Eye (tissue), 1 donor: ENCODE measurements at regions not wholly inside any gene's neighbourhood (a gene's known extent, or its start where the extent isn't known, plus 50 kb on each side); places are given as distances from the start of the nearest gene placed in this dataset.

Experiments
- DNase-seq: peaks from one replicate; pipeline ENCODE4 v3.0.0-alpha.2; 2015

DNA sequence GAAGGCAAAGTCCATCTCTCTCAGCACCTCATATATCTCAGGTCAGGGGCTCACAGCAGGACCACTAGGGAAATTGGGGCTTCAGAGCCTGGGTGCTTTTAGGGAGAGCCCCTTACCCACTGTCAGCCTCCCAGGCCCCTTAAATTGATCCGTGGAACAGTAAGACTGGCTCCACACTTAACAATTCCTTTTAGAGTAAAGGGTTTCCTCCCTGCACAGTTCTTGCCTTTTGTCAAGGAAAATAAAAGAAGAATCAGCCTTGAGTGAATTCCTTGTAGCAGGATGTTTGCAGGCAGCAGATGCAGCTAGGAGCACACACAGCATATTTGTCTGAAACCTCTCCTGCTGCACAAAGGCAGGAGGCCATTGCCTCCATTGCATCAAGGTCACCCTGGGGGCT lies 184.9 kb downstream of the SEC16B start:
- DNase-seq, result no peak

DNA sequence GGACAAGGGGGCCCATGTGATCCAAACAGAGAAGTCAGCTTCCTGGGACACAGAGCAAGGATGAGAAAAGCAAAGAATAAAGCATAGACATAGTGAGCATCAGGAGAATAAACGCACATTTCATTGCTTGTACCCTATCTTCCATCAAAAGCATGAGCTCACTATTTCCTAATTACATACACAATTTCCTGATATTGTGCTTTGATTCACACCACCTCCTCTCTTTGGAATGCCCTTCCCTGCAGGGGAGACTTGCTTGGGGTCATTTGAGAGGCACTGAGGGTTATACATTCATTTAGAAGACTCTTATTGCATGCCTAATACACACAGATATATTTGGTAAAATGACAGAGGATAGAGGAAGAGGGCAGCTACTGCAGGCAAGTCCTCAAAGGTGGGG lies 185.4 kb downstream of the SEC16B start:
- DNase-seq, result no peak

DNA sequence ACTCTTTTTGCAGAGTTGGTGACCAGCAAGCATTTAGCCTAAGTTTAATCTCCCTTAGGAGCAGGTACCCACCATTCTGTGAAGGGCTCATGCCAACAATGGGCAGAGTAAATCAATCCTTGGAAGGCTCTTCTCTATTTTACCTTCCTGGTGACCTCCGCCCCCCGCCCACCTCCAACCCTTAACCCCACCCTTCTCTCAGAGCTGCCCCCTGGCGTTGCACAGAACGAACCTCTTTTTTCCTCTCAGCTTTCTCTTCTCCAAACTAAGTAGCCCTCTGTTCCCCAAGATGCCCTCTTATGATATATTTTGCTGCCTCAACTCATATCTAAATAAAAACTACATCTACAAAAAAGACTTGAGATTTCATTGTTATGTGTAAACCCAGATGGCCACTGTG lies 186.8 kb downstream of the SEC16B start:
- DNase-seq, result no peak

DNA sequence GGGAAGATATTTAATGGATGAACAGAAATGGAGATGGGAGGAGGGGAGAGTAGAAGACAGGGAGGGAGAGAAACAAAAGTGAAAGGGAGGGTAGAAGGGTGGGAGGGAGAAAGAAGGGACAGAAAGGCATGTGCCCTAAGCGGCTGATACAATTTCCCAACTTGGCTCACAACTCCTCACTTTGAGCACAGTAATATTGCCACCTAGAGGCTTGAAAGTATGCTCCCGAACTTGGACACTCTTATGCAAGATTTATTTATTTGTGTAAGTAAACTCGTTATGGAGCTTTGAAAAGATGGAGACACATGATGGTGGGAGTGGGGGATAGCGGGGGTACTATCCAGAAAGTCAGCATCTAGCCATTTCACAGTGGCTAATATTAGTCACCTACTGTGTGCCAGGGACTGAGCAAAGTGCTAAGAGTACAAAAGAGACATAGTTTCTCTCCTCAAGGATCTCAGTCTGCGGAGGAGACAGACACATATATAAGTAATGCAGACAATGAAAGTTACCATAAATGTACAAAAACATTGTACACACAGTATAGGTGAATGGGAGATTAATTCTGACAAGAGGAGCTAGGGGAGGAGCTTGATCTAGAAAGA lies 189.7 kb downstream of the SEC16B start:
- peak; percentile 80 for DNase-seq

DNA sequence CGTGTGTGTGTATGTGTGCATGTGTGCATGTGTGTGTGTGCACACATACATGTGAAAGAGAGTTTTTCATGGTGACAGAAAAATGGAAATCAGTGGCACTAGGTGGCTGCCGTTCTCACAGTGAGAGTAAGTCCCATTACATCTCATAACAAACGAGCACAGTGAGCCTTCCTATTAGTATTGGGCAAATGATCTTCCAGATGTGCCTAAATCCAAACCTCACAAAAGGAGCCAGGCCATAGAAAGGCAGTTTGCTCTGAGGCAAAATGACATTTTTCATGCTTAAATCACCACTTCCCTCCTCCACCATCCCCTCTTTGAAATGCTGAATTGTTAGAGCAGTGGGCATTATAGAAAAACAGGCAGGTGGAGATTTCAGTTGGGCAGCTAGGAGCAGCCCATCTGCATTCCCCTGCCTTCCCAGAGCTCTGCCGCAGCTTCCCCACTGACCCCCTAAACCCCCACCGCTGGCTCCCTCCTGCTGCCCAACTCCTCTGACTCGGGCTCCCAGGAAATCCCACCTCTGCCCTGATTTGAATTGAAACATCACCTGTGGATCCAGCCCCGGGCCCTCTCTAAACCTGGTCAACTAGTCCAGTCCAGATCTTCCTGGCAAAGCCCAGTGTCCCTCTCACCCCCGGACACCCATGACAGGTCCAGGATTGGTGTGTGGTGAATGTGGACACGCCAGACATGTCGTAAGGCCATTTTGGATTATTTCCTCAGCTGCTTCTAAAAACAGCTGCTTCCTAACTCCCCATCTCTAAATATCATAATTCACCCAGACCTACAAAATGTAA lies 190.5 kb downstream of the SEC16B start:
- DNase-seq, result peak; percentile 25

DNA sequence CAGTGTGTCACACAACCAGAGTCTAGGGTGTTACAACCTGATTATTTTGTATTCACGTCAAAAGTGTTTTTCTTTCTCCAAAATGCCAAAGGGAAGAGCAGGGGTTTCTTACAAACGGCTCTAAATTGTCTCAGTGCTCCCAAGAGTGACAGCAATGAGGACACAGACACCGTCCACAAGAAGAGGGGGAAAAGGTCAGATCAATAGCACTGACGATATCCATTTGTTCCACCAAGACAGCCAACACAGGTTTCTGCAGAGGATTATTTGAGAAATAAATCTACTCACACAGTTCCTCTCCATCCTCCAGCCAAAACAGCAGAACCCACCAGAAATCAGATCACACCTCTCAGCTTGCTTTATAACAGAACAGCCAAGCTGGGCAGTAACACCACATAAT lies 193.9 kb downstream of the SEC16B start:
- no peak for DNase-seq

DNA sequence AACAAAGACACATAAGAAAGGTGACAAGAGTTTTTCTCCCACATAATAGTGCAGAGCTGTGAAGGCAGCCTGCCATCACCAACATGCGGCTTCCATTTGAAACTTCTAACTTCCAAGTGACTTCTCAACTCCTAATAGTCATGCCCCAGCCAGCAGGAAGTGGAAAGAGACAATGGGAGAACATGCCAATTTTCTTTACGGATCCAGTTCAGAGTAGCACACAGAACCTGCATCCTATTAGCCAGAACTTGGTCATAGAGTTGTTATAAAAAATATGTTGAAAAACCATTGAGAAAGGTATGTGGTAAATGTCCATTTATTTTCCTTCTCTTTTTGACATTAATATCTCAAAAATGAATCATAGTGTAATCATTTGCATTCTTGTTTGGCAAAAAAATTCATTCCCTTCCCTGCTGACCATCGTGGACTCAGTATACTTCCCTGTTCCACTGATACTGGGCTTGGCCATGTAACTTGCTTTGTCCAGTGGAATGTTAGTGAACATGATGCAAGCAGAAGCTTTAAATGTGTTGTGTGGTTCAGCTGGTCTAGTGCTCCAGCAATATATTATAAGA lies 197.4 kb downstream of the SEC16B start:
- no peak for DNase-seq

DNA sequence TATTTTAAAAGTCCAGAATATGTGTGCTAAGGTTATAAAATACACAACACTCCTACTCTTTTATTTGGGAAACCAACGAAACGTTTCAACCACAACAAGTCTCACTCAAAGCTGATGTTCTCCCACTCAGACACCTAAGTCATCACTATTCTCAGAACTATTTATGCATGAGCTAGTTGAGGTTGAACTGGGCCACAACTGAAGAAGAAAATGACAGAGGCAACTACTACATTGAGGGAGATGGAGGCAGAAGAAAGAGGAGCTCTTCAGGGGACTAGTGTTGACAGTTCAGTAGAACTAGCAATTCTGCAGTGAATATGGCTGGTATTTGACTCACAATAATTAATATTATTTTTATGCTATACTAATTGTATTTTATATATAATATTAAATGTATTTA lies 198.2 kb downstream of the SEC16B start:
- DNase-seq, result no peak

DNA sequence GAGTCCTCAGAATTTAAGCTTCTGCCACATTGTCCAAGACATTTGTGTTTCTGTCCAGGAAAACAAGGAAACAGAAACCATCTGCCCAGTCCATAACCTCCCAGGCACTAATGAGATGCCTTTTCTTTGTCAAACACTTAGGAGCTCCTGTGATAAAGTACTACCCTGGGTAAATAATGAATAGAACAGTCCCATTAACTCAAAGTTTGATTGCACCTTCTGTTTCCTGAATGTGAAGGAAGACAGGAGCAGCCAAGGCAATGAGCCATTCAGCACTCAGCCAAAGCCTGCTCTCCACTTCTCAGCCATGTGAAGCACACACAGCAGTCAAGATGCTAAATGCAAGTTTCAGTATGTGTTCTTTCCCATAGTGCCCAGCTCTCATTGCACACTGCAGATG lies 199.8 kb downstream of the SEC16B start:
- no peak for DNase-seq

DNA sequence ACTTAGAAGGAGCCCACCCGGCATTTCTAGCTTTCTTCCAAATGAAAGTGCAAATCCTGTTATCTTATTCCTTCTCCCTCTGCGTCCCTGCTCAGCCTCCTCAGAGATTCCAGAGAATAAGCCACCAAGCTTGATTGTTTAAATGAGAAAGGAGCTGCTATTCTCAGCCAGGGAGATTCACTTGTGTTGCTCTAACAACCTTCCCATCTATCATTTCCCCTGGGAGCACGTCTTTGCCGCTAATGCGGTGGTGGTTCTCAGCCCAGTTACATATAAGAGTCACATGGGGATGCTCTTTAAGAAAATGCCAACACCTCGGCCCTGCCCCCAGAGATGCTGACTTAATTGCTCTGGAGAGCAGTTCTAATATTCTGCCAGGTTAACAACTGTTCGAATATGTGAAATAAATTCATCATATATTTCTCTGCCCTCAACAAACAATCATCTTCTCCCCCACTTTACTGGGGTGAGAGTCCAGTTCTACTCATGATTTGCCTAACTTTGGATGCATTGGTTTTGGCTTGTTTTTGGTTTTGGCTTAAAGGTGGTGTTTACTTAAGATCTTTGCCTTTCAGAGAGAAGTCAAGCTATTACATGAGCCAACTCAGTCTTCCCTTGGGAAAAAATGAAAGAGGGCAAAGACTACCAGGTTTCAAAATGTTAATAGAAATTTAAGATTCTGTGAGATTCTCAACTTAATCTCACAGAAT lies 213.9 kb downstream of the SEC16B start:
- DNase-seq, result no peak

DNA sequence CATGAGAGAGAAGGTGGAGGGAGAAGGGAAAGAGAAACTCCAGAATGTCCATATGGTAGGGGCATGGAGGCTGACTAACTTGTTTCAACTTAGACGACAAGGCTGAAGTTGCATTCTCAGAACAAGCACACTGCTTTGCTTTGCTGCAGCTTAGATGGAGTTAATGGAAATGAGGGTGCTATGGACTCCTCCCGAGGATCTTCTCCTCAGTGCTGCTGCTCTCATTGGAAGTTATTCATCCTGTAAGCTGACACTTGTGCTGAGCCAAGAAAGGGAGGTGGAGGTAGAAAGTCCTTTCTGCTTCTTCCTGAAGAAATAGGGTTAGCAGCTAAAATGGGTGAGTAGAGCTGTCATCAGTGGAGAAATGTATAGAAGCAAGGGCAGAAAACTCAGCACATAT lies 215.3 kb downstream of the SEC16B start:
- DNase-seq, result no peak

DNA sequence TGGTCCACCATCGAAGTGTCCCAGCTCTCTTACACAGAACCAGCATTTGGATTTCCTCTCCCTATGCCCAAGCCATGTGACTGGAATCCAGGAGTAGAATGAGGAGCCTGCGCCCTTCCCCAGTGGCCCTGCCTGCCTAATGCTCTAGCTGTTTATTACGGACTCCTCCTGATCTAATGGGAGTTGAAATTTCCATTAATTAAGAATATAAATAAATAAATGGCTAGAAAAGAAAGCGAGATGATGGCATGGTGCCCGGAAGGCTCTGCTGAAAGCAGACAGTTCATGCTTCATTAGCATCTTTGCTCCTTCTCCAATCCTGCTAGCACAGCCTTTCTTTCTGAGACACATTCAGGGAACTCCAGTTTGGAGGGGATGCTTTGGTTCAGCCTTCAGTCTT lies 216.2 kb downstream of the SEC16B start:
- DNase-seq, result peak; percentile 40

DNA sequence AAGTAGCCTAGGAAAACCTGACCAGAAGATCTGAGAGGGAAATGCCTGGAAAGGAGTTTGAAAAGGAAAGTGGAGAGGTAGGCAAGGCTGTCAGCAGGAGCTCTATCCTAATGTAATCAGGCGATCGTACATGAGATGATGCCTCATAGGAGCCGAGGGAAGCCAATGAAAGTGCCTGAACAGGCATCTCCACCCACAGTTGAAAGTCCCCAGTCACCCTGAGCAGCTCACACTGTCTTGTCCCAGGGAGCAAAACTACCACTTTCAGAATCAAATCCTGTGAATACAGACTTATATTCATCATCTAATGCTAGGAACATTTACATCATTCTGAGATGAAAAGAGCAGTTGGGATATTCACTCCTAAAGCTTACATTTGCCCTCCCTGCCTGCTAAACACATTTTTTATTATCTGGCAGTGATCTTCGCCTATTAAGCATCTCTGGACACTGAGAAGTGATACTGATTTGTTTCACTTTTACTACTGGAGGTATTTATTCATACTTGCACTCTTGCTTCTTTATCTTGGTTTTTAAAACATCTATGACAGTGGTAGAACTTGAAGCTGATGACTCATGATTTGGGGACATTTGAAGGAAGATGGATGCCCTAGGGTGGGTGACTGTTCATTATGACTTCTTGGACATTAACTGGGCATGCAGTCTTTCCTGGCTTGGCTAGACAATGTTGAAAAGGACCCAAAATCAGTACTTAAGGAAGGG lies 221.6 kb downstream of the SEC16B start:
- DNase-seq, result no peak

DNA sequence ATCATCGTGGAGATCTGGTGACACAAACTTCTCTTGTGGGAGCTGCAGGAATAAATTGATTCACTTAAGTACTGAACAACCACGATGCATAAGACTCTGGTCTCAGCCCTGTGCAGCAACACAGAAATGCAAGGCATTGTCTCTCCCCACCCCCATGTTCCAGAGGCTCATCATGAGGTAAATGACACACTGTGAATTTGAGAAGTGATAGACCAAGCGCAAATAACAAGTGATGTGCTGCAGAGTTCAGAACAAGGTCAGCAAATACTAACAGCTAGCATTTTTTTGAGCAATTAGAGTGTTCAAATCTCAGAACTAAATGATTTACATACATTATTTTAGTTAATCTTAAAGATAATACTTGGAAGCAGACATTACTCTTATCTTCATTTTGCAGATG lies 223.7 kb downstream of the SEC16B start:
- DNase-seq, result peak; percentile 80

DNA sequence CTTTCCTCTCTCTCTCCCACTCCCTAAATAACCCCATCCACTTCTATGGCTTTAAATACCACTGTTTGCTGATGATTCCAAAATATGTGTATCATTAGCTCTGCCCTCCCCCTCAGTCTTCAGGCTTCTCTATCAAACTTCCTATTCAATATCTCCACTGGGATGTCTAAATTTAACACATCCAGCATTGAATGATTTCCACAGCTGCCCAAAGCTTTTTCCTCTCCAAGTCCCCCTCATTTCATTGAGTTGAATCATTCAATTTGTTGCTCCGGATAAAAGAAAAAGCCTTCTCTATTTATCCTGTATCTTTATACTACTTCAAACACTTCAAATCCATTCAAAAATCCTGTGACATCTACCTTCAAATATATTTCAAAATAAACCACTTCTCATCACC lies 225.0 kb downstream of the SEC16B start:
- no peak for DNase-seq

DNA sequence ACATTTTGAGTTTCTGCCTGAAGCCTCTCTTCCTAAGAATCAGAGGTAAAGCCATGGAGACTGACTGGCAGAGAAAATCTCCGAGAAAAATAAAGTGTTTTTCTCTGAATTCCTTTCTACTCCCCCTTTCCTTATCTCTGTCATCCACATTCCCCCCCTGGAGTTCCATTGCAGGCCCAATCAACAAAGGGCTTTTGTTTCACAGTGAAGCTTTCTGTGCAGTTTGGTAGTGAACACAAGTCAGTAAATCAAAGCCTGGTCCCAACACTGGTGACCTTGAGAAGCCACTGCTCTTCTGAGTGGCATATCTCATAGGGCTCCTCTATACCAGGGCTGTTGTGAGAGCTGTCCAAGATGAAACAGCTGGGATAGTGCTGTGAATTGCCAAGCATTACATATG lies 228.4 kb downstream of the SEC16B start:
- DNase-seq, result peak; percentile 11

DNA sequence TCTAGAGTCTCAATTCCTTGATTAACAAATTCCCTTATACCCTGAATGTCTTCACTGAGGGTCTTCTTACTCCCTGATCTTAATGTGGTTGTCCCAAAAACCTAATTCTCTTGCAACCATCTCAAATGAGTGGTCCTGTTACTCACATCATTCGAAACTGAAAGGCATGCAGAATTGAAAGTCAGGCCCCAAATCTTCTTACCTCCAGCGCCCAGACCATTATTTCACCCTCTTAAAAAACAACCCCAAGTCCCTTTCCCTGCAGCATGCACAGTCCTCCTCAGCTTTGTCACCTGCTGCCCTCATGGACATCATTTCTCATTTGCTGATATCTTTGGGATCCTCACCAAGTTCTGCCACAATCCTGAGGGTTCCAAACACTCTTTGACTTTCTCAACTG lies 230.1 kb downstream of the SEC16B start:
- no peak for DNase-seq

DNA sequence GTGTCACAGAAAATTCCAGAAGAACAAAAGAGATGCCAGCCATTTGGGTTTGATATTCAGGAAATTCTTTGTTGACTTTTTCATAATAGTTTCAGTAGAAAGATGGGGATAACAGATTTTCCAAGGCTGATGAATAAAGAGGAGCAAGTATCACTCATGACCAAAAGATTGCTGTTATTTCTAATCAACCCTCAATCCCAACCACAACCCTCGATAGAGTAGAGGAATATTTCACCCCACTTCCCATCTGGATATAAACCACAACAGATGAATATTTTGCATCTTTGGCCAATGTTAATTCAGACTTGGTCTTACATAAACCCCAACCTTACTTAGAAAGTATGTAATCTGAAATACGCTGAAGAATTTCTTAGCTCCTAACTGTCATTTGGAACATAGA lies 232.4 kb downstream of the SEC16B start:
- no peak for DNase-seq

DNA sequence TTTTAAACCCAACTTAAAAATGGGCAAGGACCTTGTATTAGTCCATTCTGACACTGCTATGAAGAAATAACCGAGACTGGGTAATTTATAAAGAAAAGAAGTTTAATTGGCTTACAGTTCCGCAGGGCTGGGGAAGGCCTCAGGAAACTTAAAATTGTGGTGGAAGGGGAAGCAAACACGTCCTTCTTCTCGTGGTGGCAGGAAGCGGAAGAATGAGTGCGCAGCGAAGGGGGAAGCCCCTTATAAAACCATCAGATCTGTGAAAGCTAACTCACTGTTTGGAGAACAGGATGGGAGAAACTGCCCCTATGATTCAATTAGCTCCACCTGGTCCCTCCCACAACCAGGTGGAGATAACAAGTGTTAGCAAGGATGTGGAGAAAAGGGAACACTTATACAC lies 237.7 kb downstream of the SEC16B start:
- DNase-seq, result no peak

DNA sequence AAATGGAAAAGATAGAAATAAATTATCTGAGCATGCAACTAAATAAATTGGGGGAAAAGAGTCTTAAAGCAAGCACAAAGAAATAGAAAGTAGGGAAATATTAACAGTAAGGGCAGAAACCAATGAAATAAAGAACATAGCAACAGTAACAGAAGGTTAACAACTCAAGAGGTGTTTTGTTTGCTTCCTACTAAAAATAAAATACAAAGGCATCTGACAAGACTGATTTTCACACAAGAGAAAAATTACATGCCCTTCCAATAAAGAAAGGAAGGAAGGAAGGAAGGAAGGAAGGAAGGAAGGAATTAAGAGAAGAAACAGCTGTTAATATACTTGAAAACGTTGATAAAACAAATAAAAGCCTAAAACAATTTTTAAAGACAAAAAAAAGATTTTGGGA lies 240.2 kb downstream of the SEC16B start:
- DNase-seq, result no peak

DNA sequence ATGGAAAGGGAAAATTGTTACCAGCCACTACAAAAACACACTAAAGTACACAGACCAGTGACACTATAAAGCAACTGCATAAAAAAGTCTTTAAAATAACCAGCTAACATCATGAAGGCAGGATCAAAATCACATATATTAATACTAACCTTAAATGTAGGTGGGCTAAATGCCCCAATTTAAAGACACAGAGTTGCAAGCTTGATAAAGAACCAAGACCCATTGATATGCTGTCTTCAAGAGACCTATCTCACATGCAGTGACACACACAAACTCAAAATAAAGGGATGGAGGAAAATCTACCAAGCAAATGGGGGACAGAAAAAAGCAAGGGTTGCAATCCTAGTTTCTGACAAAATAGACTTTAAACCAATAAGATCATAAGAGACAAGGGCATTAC lies 246.3 kb downstream of the SEC16B start:
- no peak for DNase-seq

DNA sequence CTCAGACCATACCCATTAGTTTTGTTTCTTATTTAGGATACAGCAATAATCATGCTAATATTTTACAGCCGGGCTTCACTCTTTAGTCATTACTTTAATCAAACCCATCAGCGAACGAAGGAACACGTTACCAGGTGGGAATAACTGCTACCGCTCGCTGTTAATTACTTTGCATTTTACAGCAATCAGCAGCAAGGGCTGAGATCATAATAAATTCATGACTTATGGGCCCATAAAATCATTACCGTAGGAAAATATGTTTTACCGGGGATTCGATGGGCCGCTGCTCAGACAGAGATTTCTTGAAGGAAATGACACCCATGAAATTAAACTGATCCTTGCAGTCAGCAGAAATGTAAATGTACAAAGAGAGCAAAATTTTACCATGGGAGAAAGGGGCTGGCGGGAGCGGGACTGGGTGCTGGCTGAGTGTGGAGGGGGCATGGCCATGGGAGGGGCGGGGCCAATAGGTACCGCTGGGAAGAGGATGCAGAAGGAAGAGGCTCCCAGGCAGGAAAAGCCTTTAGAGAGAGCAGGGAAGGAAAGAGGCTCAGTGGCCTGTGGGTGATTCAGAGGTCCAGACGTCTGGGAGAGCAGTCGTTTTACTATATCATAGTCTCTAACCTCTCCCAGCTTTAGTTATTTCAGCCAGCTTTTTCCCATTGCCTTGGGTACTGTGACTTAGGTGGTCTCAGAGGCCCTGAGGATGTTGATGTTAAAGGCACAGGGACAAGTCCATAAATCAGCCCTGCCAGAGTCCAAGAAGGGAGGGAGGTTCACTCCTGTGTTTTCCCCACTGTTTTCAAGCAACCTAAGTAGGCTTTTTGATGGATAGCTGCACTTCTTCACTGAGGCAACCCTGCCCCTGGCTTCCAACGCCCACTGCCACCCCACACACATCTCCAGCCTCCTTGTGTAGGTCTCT lies 258.9 kb downstream of the SEC16B start:
- no peak for DNase-seq
